Effector memory CD8-positive, alpha-beta T cell (primary cell): ENCODE measurements at regions not wholly inside any gene's neighbourhood (a gene's known extent, or its start where the extent isn't known, plus 50 kb on each side); places are given as distances from the start of the nearest gene placed in this dataset.
"Not testable (repeated sequence)": the region's sequence is repeated elsewhere in the genome, so short reads cannot be mapped to it uniquely, and the experiment has no call there.

Experiments used
- ATAC-seq: fragments of 150-1000 bp; cut with Tn5 transposase; replicated peaks from 2 replicates; pipeline ENCODE4 v1.10.0; 2021; ENCODE audit warnings: mild to moderate bottlenecking, moderate library complexity
- DNase-seq, 3 experiments: peaks; one replicate each; pipeline ENCODE4 v3.0.0; 2021
- H3K27ac Mint-ChIP-seq, 2 donors: one replicate each; pipeline ENCODE4 v1.8.0; 2022; ENCODE audit warnings: mild to moderate bottlenecking in 2 of 2, mixed read lengths in 2 of 2, moderate library complexity in 2 of 2
- H3K27me3 Mint-ChIP-seq, 2 donors: one replicate each; pipeline ENCODE4 v1.8.0; 2022; ENCODE audit warnings: mixed read lengths in 2 of 2
- H3K36me3 Mint-ChIP-seq: one replicate; pipeline ENCODE4 v1.8.0; 2022; ENCODE audit warnings: mild to moderate bottlenecking, moderate library complexity, mixed read lengths; ENCODE audit not compliant: insufficient read depth
- H3K4me1 Mint-ChIP-seq, 2 donors: one replicate each; pipeline ENCODE4 v1.8.0; 2022; ENCODE audit warnings: low read depth in 2 of 2, mixed read lengths in 2 of 2
- H3K4me3 Mint-ChIP-seq, 2 donors: one replicate each; pipeline ENCODE4 v1.8.0; 2022; ENCODE audit warnings: mild to moderate bottlenecking in 2 of 2, mixed read lengths in 2 of 2, moderate library complexity in 2 of 2
- H3K9me3 Mint-ChIP-seq, 2 donors: one replicate each; pipeline ENCODE4 v1.8.0; 2022; ENCODE audit warnings: mixed read lengths in 2 of 2

- Mint-ChIP-seq H3K4me1 (no peaks in the 10 kb centered on the region), H3K9me3 (peaks cover 0 to 5% of the 10 kb centered on the region in 2 donors), H3K27me3 (no peaks in the 10 kb centered on the region), H3K36me3 (no peaks in the 10 kb centered on the region), H3K4me3 (no peak overlapping the region), H3K27ac (no peak overlapping the region)
- ATAC-seq (no peak), DNase-seq (no peak)
Observed at GRCh38 chr5:92694067-92694466, 887.0 kb downstream of the NR2F1-AS1 start.

- not testable (repeated sequence) for ATAC-seq, H3K4me3 Mint-ChIP-seq, H3K4me1 Mint-ChIP-seq, H3K27ac Mint-ChIP-seq, H3K36me3 Mint-ChIP-seq, H3K9me3 Mint-ChIP-seq, H3K27me3 Mint-ChIP-seq, DNase-seq
Observed at GRCh38 chr5:92691955-92692354, 889.1 kb downstream of the NR2F1-AS1 start.

- Mint-ChIP-seq H3K36me3 (no peaks in the 10 kb centered on the region), H3K27me3 (no peaks in the 10 kb centered on the region), H3K4me1 (no peaks in the 10 kb centered on the region), H3K27ac (no peak overlapping the region), H3K9me3 (peaks cover 0 to 4% of the 10 kb centered on the region in 2 donors), H3K4me3 (no peak overlapping the region)
- ATAC-seq (no peak), DNase-seq (no peak)
Observed at GRCh38 chr5:92687821-92688722, 892.9 kb downstream of the NR2F1-AS1 start.

GRCh38 chr5:92678640-92679039, 902.4 kb downstream of the NR2F1-AS1 start:
- ATAC-seq (no peak), DNase-seq (no peak)
- H3K27me3 Mint-ChIP-seq, result no peaks in the 10 kb centered on the region
- peaks cover 1 to 7% of the 10 kb centered on the region in 2 donors for H3K9me3 Mint-ChIP-seq
- no peaks in the 10 kb centered on the region for H3K4me1 Mint-ChIP-seq
- H3K36me3 Mint-ChIP-seq, result no peaks in the 10 kb centered on the region
- no peak overlapping the region for H3K27ac Mint-ChIP-seq
- no peak overlapping the region for H3K4me3 Mint-ChIP-seq

- no peak for DNase-seq
- Mint-ChIP-seq H3K36me3 (no peaks in the 10 kb centered on the region), H3K9me3 (peaks cover 0 to 7% of the 10 kb centered on the region in 2 donors), H3K27ac (no peak overlapping the region), H3K4me3 (no peak overlapping the region), H3K4me1 (no peaks in the 10 kb centered on the region), H3K27me3 (no peaks in the 10 kb centered on the region)
- no peak for ATAC-seq
Observed at GRCh38 chr5:92676215-92677165, 904.5 kb downstream of the NR2F1-AS1 start.

GRCh38 chr5:92674321-92674720, 906.7 kb downstream of the NR2F1-AS1 start:
- no peaks in the 10 kb centered on the region for H3K27me3 Mint-ChIP-seq
- H3K4me1 Mint-ChIP-seq, result no peaks in the 10 kb centered on the region
- ATAC-seq (no peak), DNase-seq (no peak)
- peaks cover 0 to 2% of the 10 kb centered on the region in 2 donors for H3K9me3 Mint-ChIP-seq
- H3K4me3 Mint-ChIP-seq, result no peak overlapping the region
- H3K27ac Mint-ChIP-seq, result no peak overlapping the region
- no peaks in the 10 kb centered on the region for H3K36me3 Mint-ChIP-seq

GRCh38 chr5:92665506-92665905, 915.5 kb downstream of the NR2F1-AS1 start:
- DNase-seq, result no peak
- no peak overlapping the region for H3K27ac Mint-ChIP-seq

GRCh38 chr5:92662741-92663140, 918.3 kb downstream of the NR2F1-AS1 start:
- DNase-seq, result no peak
- H3K9me3 Mint-ChIP-seq, result peaks cover 10 to 12% of the 10 kb centered on the region in 2 donors
- H3K27me3 Mint-ChIP-seq, result no peaks in the 10 kb centered on the region
- no peak overlapping the region for H3K4me3 Mint-ChIP-seq
- no peak for ATAC-seq
- no peak overlapping the region for H3K27ac Mint-ChIP-seq
- H3K4me1 Mint-ChIP-seq, result no peaks in the 10 kb centered on the region
- peaks cover 2% of the 10 kb centered on the region for H3K36me3 Mint-ChIP-seq

More at GRCh38 chr5:92665506-92665905, 915.5 kb downstream of the NR2F1-AS1 start:
- no peak for ATAC-seq
- H3K27me3 Mint-ChIP-seq, result no peaks in the 10 kb centered on the region
- H3K4me1 Mint-ChIP-seq, result no peaks in the 10 kb centered on the region
- H3K4me3 Mint-ChIP-seq, result no peak overlapping the region
- peaks cover 2% of the 10 kb centered on the region for H3K36me3 Mint-ChIP-seq
- peaks cover 7 to 8% of the 10 kb centered on the region in 2 donors for H3K9me3 Mint-ChIP-seq

GRCh38 chr5:92659246-92659645, 921.8 kb downstream of the NR2F1-AS1 start:
- Mint-ChIP-seq H3K4me3 (no peak overlapping the region), H3K36me3 (no peaks in the 10 kb centered on the region), H3K27ac (no peak overlapping the region), H3K4me1 (no peaks in the 10 kb centered on the region), H3K27me3 (no peaks in the 10 kb centered on the region), H3K9me3 (peaks cover 8 to 12% of the 10 kb centered on the region in 2 donors)
- DNase-seq (no peak), ATAC-seq (no peak)

GRCh38 chr5:92654601-92655000, 926.4 kb downstream of the NR2F1-AS1 start:
- DNase-seq, H3K4me3 Mint-ChIP-seq, H3K27me3 Mint-ChIP-seq, ATAC-seq, H3K36me3 Mint-ChIP-seq, H3K27ac Mint-ChIP-seq, H3K4me1 Mint-ChIP-seq: not testable (repeated sequence)
- H3K9me3 Mint-ChIP-seq, result peaks cover 7 to 18% of the 10 kb centered on the region in 2 donors

GRCh38 chr5:92653730-92654461, 927.1 kb downstream of the NR2F1-AS1 start:
- Mint-ChIP-seq H3K27me3 (no peaks in the 10 kb centered on the region), H3K9me3 (peaks cover 4 to 10% of the 10 kb centered on the region in 2 donors), H3K27ac (no peak overlapping the region), H3K4me1 (no peaks in the 10 kb centered on the region), H3K4me3 (no peak overlapping the region), H3K36me3 (no peaks in the 10 kb centered on the region)
- DNase-seq (no peak), ATAC-seq (no peak)

- H3K9me3 Mint-ChIP-seq, result peaks cover 0 to 8% of the 10 kb centered on the region in 2 donors
- no peaks in the 10 kb centered on the region for H3K36me3 Mint-ChIP-seq
- H3K27me3 Mint-ChIP-seq, result no peaks in the 10 kb centered on the region
- no peak overlapping the region for H3K27ac Mint-ChIP-seq
- no peaks in the 10 kb centered on the region for H3K4me1 Mint-ChIP-seq
- ATAC-seq (no peak), DNase-seq (no peak)
- no peak overlapping the region for H3K4me3 Mint-ChIP-seq
Observed at GRCh38 chr5:92652756-92653155, 928.3 kb downstream of the NR2F1-AS1 start.

- Mint-ChIP-seq H3K4me1 (no peaks in the 10 kb centered on the region), H3K9me3 (no peaks in the 10 kb centered on the region), H3K4me3 (no peak overlapping the region), H3K36me3 (no peaks in the 10 kb centered on the region), H3K27me3 (no peaks in the 10 kb centered on the region), H3K27ac (no peak overlapping the region)
- ATAC-seq, result no peak
- no peak for DNase-seq
Observed at GRCh38 chr5:92644266-92644886, 936.6 kb downstream of the NR2F1-AS1 start.
